HepG2 (cell line): ENCODE measurements at regions not wholly inside any gene's neighbourhood (a gene's known extent, or its start where the extent isn't known, plus 50 kb on each side); places are given as distances from the start of the nearest gene placed in this dataset.

Experiments used
- ATAC-seq: fragments of 200-7000 bp; cut with Tn5 transposase; 3 replicates; pipeline ENCODE4 v1.9.1; 2020; ENCODE audit warnings: mild to moderate bottlenecking, moderate library complexity
- BruUV-seq: library from RNA; stranded (reverse); fragments of 400-500 nt; replicated peaks from 2 replicates; lab custom pipeline; 2021; lab: Mats Ljungman, UMichigan
- CTCF ChIA-PET: fragments of 300-600 bp; formaldehyde crosslinking; extraction: SDS; loops from one replicate; lab custom pipeline; 2021; ENCODE audit warnings: low total read pairs, inconsistent platforms, low intra/inter-chr PET ratio; lab: Yijun Ruan, JAX
- POLR2A ChIA-PET: fragments of 350-600 bp; sonication (Branson Sonifier 250); formaldehyde crosslinking; loops from one replicate; lab custom pipeline; 2020; ENCODE audit warnings: antibody characterized with exemption, inconsistent platforms; lab: Yijun Ruan, JAX
- DNase-seq: peaks from one replicate; pipeline ENCODE4 v3.0.0-alpha.2; 2015; ENCODE audit warnings: low spot score
- FAIRE-seq: peaks from 3 replicates; lab custom pipeline; 2011; peaks lifted over from hg19 to GRCh38; lab: Jason Lieb, UNC
- H2AFZ ChIP-seq: one replicate; pipeline ENCODE4 v1.6.1; 2011; ENCODE audit warnings: low read length, inconsistent platforms
- H3K27ac ChIP-seq: fragments of 300-600 bp; 3 replicates; pipeline ENCODE4 v1.8.0; 2011; ENCODE audit warnings: mixed run types, mild to moderate bottlenecking, mixed read lengths, low read length, inconsistent platforms; ENCODE audit not compliant: insufficient read depth; ENCODE audit errors: extremely low read length
- H3K27me3 ChIP-seq, 2 experiments: fragments of 200-600 bp in 1 of 2; 2 replicates in 1 of 2; 3 replicates in 1 of 2; pipeline versions ENCODE4 v1.6.0 to v1.8.0; 2011; ENCODE audit warnings: low read length in 2 of 2, mild to moderate bottlenecking in 2 of 2, moderate library complexity in 2 of 2, inconsistent platforms in 1 of 2; ENCODE audit not compliant: insufficient read depth in 2 of 2, control insufficient read depth in 1 of 2
- H3K36me3 ChIP-seq, 2 experiments: fragments of 200-600 bp in 1 of 2; replicated peaks in 1 of 2; 2 replicates in 1 of 2; 3 replicates in 1 of 2; pipeline versions ENCODE4 v1.5.1 to v1.8.0; 2011; ENCODE audit warnings: low read length in 2 of 2, inconsistent platforms in 1 of 2; ENCODE audit not compliant: insufficient read depth in 2 of 2, control insufficient read depth in 1 of 2
- H3K4me1 ChIP-seq: 2 replicates; pipeline ENCODE4 v1.5.1; 2012; ENCODE audit warnings: low read length, inconsistent platforms; ENCODE audit not compliant: insufficient read depth
- H3K4me2 ChIP-seq: 2 replicates; pipeline ENCODE4 v1.6.0; 2011; ENCODE audit warnings: low read depth, low read length, inconsistent platforms
- H3K4me3 ChIP-seq, 3 experiments: fragments of 200-600 bp in 1 of 3; sonication (generic), shearing (Covaris generic) in 1 of 3; replicated peaks in 1 of 3; 2 replicates each; pipeline ENCODE4 v1.5.1; 2011 to 2016; ENCODE audit warnings: low read length in 3 of 3, inconsistent platforms in 2 of 3, low read depth in 2 of 3, mild to moderate bottlenecking in 2 of 3, control low read depth in 1 of 3, mixed read lengths in 1 of 3; ENCODE audit not compliant: insufficient read depth in 1 of 3
- H3K79me2 ChIP-seq: one replicate; pipeline ENCODE4 v1.6.1; 2011; ENCODE audit warnings: low read length, inconsistent platforms; ENCODE audit not compliant: insufficient read depth
- H3K9ac ChIP-seq: 2 replicates; pipeline ENCODE4 v1.6.0; 2011; ENCODE audit warnings: mild to moderate bottlenecking, low read depth, low read length, inconsistent platforms; ENCODE audit not compliant: insufficient read depth
- H3K9me3 ChIP-seq: 2 replicates; pipeline ENCODE4 v1.5.1; 2012; ENCODE audit warnings: mild to moderate bottlenecking, low read length
- H4K20me1 ChIP-seq: 2 replicates; pipeline ENCODE4 v1.6.0; 2011; ENCODE audit warnings: inconsistent platforms, mild to moderate bottlenecking, low read length, moderate library complexity; ENCODE audit not compliant: insufficient read depth
- EP300 ChIP-seq, 3 experiments: sonication (generic) in 1 of 3; formaldehyde crosslinking in 1 of 3; IDR thresholded peaks; 2 replicates each; pipeline versions ENCODE4 v1.5.1 to v1.6.1; 2011 to 2020; ENCODE audit warnings: low read depth in 2 of 3, low read length in 2 of 3, borderline replicate concordance in 1 of 3, improper control_type of control experiment in 1 of 3, mild to moderate bottlenecking in 1 of 3, missing genetic modification reagents in 1 of 3, moderate library complexity in 1 of 3
- FOXA1 ChIP-seq, 2 experiments: fragments of 450-650 bp in 1 of 2; sonication (generic) in 1 of 2; formaldehyde crosslinking in 1 of 2; IDR thresholded peaks; 2 replicates each; pipeline versions ENCODE4 v1.4.0 to v1.6.1; 2016 to 2020; ENCODE audit warnings: missing genetic modification reagents in 1 of 2
- GFI1 ChIP-seq: sonication (generic); formaldehyde crosslinking; IDR thresholded peaks from 2 replicates; pipeline ENCODE4 v1.5.0; 2020; ENCODE audit warnings: missing genetic modification reagents, mild to moderate bottlenecking, borderline replicate concordance
- KDM5A ChIP-seq: fragments of 200-600 bp; sonication (generic); IDR thresholded peaks from 2 replicates; pipeline ENCODE4 v1.7.0; 2018; ENCODE audit warnings: antibody characterized with exemption, mild to moderate bottlenecking, low read length, borderline replicate concordance
- MTA3 ChIP-seq: sonication (generic); formaldehyde crosslinking; IDR thresholded peaks from 2 replicates; pipeline ENCODE4 v1.4.0; 2020; ENCODE audit warnings: missing genetic modification reagents
- PAXIP1 ChIP-seq: sonication (generic); formaldehyde crosslinking; conservative IDR thresholded peaks from 2 replicates; pipeline ENCODE4 v1.4.0; 2020; ENCODE audit warnings: mild to moderate bottlenecking, missing genetic modification reagents, moderate library complexity
- PRDM4 ChIP-seq: sonication (generic); formaldehyde crosslinking; IDR thresholded peaks from 2 replicates; pipeline ENCODE4 v1.9.0; 2021; ENCODE audit warnings: missing genetic modification reagents, borderline replicate concordance
- REL ChIP-seq: sonication (generic); formaldehyde crosslinking; conservative IDR thresholded peaks from 2 replicates; pipeline ENCODE4 v1.8.0; 2022; ENCODE audit warnings: mild to moderate bottlenecking, missing genetic modification reagents, moderate library complexity
- RNF2 ChIP-seq: fragments of 450-650 bp; conservative IDR thresholded peaks from 2 replicates; pipeline ENCODE4 v1.6.1; 2016; ENCODE audit warnings: low read depth
- SOX6 ChIP-seq, 2 experiments: fragments of 450-650 bp in 1 of 2; sonication (generic) in 1 of 2; formaldehyde crosslinking in 1 of 2; IDR thresholded peaks; 2 replicates each; pipeline versions ENCODE4 v1.4.0 to v1.6.1; 2017 to 2020; ENCODE audit warnings: antibody characterized with exemption in 1 of 2, mild to moderate bottlenecking in 1 of 2, missing genetic modification reagents in 1 of 2
- U2AF2 ChIP-seq: fragments of 200-400 bp; formaldehyde crosslinking; IDR thresholded peaks from 2 replicates; pipeline ENCODE4 v1.6.1; 2017; ENCODE audit warnings: low read depth, mild to moderate bottlenecking, low read length
- WGBS: methylation state at CpG from one replicate; pipeline ENCODE4 v1.1.6; 2017; ENCODE audit warnings: low lambda C conversion rate; 5-methylcytosine and 5-hydroxymethylcytosine counted together
- in situ Hi-C: cut with HindIII; loops from 2 replicates; pipeline ENCODE4 v1.10.0; 2017; ENCODE audit warnings: low pct_unique_long_range_greater_than_20kb; ENCODE audit not compliant: extremely low pct_ligation_motif_present
- intact Hi-C: fragments of 100-400 bp; cut with micrococcal nuclease; formaldehyde crosslinking; loops from one replicate; pipeline ENCODE4 v1.10.0; 2022; ENCODE audit not compliant: unreplicated experiment
- TF ChIP-seq, protein P1 (sequence below): sonication (generic); formaldehyde crosslinking; IDR thresholded peaks from 2 replicates; pipeline ENCODE4 v1.5.0; 2020; ENCODE audit warnings: mild to moderate bottlenecking, missing genetic modification reagents, borderline replicate concordance

DNA sequence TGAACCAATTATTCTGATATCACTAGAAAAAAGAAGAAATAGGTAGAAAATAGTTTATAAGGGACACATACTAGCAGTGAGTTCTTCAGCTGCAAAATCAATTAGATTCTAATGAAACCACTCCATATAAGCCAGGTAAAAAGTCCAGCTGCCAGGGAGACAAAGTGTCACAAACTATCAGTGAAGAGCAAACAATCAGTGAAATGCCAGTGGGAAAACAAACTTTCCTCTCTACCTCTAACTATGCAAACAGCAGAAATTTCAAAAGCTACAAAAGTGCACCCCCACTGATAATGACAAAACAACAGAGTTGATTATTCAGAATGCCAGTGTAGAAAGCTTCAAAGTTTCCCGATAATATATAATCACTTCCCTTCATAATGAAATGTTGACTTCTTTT lies 637.2 kb upstream of the ITGA1 start:
- Histone ChIP-seq H3K27me3 (no peaks in the 10 kb centered on the region), H3K9me3 (no peaks in the 10 kb centered on the region), H4K20me1 (no peaks in the 10 kb centered on the region), H2AFZ (no peak overlapping the region)
- in situ Hi-C loops, result no loop called here
- no peak for TF ChIP-seq RNF2
- TF ChIP-seq MTA3 (CRISPR knock-in tag), result no peak
- TF ChIP-seq PAXIP1 (CRISPR knock-in tag), result 0 out of 2 replicates have a peak, but pooled peaks have one; percentile 25
- no peak for TF ChIP-seq PRDM4 (CRISPR knock-in tag)
- 0 out of 4 replicates have a peak, but pooled peaks of 1 of the 2 experiments have one; percentile 20 for TF ChIP-seq EP300 (IDR thresholded peaks at IDR 0.05; ENCODE audit: low read depth in 2 of 2, low read length in 2 of 2)
- no peak for TF ChIP-seq EP300 (CRISPR knock-in tag; IDR thresholded peaks at IDR 0.05; ENCODE audit: borderline replicate concordance)
- TF ChIP-seq FOXA1 (IDR thresholded peaks at IDR 0.05), result no peak
- no peak for TF ChIP-seq FOXA1 (CRISPR knock-in tag; IDR thresholded peaks at IDR 0.05)
- no peak for TF ChIP-seq SOX6 (IDR thresholded peaks at IDR 0.05)
- 0 out of 2 replicates have a peak, but pooled peaks have one; percentile 10 for TF ChIP-seq SOX6 (CRISPR knock-in tag; IDR thresholded peaks at IDR 0.05)
- no peak for TF ChIP-seq KDM5A
- TF ChIP-seq REL, result no peak
- TF ChIP-seq GFI1 (CRISPR knock-in tag), result peak; percentile 63
- TF ChIP-seq, protein P1, sequence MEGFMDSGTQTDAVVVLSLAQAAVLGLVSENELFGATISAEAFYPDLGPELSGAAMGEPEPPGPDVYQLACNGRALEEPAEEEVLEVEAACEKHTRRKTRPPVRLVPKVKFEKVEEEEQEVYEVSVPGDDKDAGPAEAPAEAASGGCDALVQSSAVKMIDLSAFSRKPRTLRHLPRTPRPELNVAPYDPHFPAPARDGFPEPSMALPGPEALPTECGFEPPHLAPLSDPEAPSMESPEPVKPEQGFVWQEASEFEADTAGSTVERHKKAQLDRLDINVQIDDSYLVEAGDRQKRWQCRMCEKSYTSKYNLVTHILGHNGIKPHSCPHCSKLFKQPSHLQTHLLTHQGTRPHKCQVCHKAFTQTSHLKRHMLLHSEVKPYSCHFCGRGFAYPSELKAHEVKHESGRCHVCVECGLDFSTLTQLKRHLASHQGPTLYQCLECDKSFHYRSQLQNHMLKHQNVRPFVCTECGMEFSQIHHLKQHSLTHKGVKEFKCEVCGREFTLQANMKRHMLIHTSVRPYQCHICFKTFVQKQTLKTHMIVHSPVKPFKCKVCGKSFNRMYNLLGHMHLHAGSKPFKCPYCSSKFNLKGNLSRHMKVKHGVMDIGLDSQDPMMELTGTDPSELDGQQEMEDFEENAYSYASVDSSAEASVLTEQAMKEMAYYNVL, result peak; percentile 43; the same call in 1 of the 2 replicates
- no peak for TF ChIP-seq U2AF2
- TF ChIP-seq, all 625 proteins: peak for 5
- ChIA-PET POLR2A (no interaction called here), CTCF (no interaction called here)
- WGBS, result 0% methylated on average over 1 of the region's 1 CpG
- DNase-seq, result peak; percentile 39
- FAIRE-seq, result no peak
- no peak overlapping the region for H3K4me2 ChIP-seq
- no peaks in the 10 kb centered on the region for H3K79me2 ChIP-seq
- H3K4me3 ChIP-seq, result no peak overlapping the region
- BruUV-seq, result no TSS peak
- H3K27ac ChIP-seq, result no peak overlapping the region
- peak; percentile 85 for ATAC-seq
- H3K9ac ChIP-seq, result no peak overlapping the region
- intact Hi-C loops, result no loop called here
- no peaks in the 10 kb centered on the region for H3K36me3 ChIP-seq
- peaks cover 13% of the 10 kb centered on the region; the same call in 1 of the 2 replicates for H3K4me1 ChIP-seq
